ENCODE measurements at regions not wholly inside any gene's neighbourhood (a gene's known extent, or its start where the extent isn't known, plus 50 kb on each side); places are given as distances from the start of the nearest gene placed in this dataset.

GRCh38 chr7:41803569-41803968, 100.7 kb upstream of the INHBA start:
- H4K20me1 ChIP-seq (ENCODE audit: control insufficient read depth, extremely low read depth, insufficient read depth, low read length) = no peaks in the 10 kb centered on the region
- dilution Hi-C loops (cut with MboI; ENCODE audit: extremely low pct_ligation_motif_present, low sequenced_read_pairs) = no loop called here
- H3K9ac ChIP-seq (ENCODE audit: control insufficient read depth, extremely low read depth, insufficient read depth, low read length) = no peak overlapping the region
- no peaks in the 10 kb centered on the region for H3K79me2 ChIP-seq (ENCODE audit: control insufficient read depth, insufficient read depth, low read length)
- no peak overlapping the region for H3K27ac ChIP-seq (ENCODE audit: control insufficient read depth, insufficient read depth, low read length)
- DNase-seq (ENCODE audit: low read depth, low spot score) (no peak), FAIRE-seq (no peak)
- H3K27me3 ChIP-seq (ENCODE audit: control insufficient read depth, extremely low read depth, insufficient read depth, low read length) = no peaks in the 10 kb centered on the region
- no peak overlapping the region for H2AFZ ChIP-seq (ENCODE audit: control insufficient read depth, low read length)
- H3K9me3 ChIP-seq (ENCODE audit: control insufficient read depth, low read depth, low read length) = no peaks in the 10 kb centered on the region
- no peaks in the 10 kb centered on the region for H3K9me1 ChIP-seq (ENCODE audit: control insufficient read depth, extremely low read depth, insufficient read depth, low read length)
- no peaks in the 10 kb centered on the region for H3K36me3 ChIP-seq (ENCODE audit: control insufficient read depth in 2 of 2, extremely low read depth in 1 of 2, insufficient read depth in 2 of 2, low read length in 2 of 2)
- TF ChIP-seq CTCF (optimal IDR thresholded peaks at IDR 0.05 in 1 of 3, IDR thresholded peaks at IDR 0.05 in 1 of 3, conservative IDR thresholded peaks at IDR 0.05 in 1 of 3; ENCODE audit: extremely low read depth in 1 of 3, insufficient read depth in 2 of 3, low read length in 3 of 3) (no peak), EZH2 (IDR thresholded peaks at IDR 0.05; ENCODE audit: low read length) (no peak)
- H3K4me1 ChIP-seq (ENCODE audit: control insufficient read depth, extremely low read depth, insufficient read depth, low read length) = no peaks in the 10 kb centered on the region
- H3K4me2 ChIP-seq (ENCODE audit: control insufficient read depth, extremely low read depth, insufficient read depth, low read depth, low read length) = no peak overlapping the region
- no peak overlapping the region for H3K4me3 ChIP-seq (ENCODE audit: control insufficient read depth in 2 of 3, extremely low read depth in 1 of 3, insufficient read depth in 2 of 3, low read depth in 1 of 3, low read length in 3 of 3)

- no peak overlapping the region for H3K27ac ChIP-seq (ENCODE audit: control insufficient read depth, insufficient read depth, low read length)
- H3K36me3 ChIP-seq (ENCODE audit: control insufficient read depth in 2 of 2, extremely low read depth in 1 of 2, insufficient read depth in 2 of 2, low read length in 2 of 2) = no peaks in the 10 kb centered on the region
- no peak for FAIRE-seq
Observed at GRCh38 chr7:41796331-41796730, 93.4 kb upstream of the INHBA start.

More at GRCh38 chr7:41796331-41796730, 93.4 kb upstream of the INHBA start:
- dilution Hi-C loops (cut with MboI; ENCODE audit: extremely low pct_ligation_motif_present, low sequenced_read_pairs) = no loop called here
- no peaks in the 10 kb centered on the region for H3K9me3 ChIP-seq (ENCODE audit: control insufficient read depth, low read depth, low read length)
- H3K4me1 ChIP-seq (ENCODE audit: control insufficient read depth, extremely low read depth, insufficient read depth, low read length) = no peaks in the 10 kb centered on the region
- no peak for DNase-seq (ENCODE audit: low read depth, low spot score)
- no peaks in the 10 kb centered on the region for H3K9me1 ChIP-seq (ENCODE audit: control insufficient read depth, extremely low read depth, insufficient read depth, low read length)
- no peaks in the 10 kb centered on the region for H3K79me2 ChIP-seq (ENCODE audit: control insufficient read depth, insufficient read depth, low read length)
- no peak overlapping the region for H3K4me3 ChIP-seq (ENCODE audit: control insufficient read depth in 2 of 3, extremely low read depth in 1 of 3, insufficient read depth in 2 of 3, low read depth in 1 of 3, low read length in 3 of 3)
- no peak overlapping the region for H2AFZ ChIP-seq (ENCODE audit: control insufficient read depth, low read length)
- no peaks in the 10 kb centered on the region for H3K27me3 ChIP-seq (ENCODE audit: control insufficient read depth, extremely low read depth, insufficient read depth, low read length)
- no peak overlapping the region for H3K4me2 ChIP-seq (ENCODE audit: control insufficient read depth, extremely low read depth, insufficient read depth, low read depth, low read length)
- H3K9ac ChIP-seq (ENCODE audit: control insufficient read depth, extremely low read depth, insufficient read depth, low read length) = no peak overlapping the region
- H4K20me1 ChIP-seq (ENCODE audit: control insufficient read depth, extremely low read depth, insufficient read depth, low read length) = no peaks in the 10 kb centered on the region
- no peak for TF ChIP-seq EZH2 (IDR thresholded peaks at IDR 0.05; ENCODE audit: low read length)
- TF ChIP-seq CTCF (optimal IDR thresholded peaks at IDR 0.05 in 1 of 3, IDR thresholded peaks at IDR 0.05 in 1 of 3, conservative IDR thresholded peaks at IDR 0.05 in 1 of 3; ENCODE audit: extremely low read depth in 1 of 3, insufficient read depth in 2 of 3, low read length in 3 of 3) = no peak

Data from keratinocyte (primary cell).